ENCODE measurements at regions not wholly inside any gene's neighbourhood (a gene's known extent, or its start where the extent isn't known, plus 50 kb on each side); places are given as distances from the start of the nearest gene placed in this dataset.

- TF ChIP-seq CTCF (tag by site-specific recombination; IDR thresholded peaks at IDR 0.05): no peak
- TF ChIP-seq ZNF398 (tag by site-specific recombination; IDR thresholded peaks at IDR 0.05): no peak
- no peak for TF ChIP-seq ZNF747 (tag by site-specific recombination; IDR thresholded peaks at IDR 0.05)
- no peak for TF ChIP-seq ZNF473 (tag by site-specific recombination; IDR thresholded peaks at IDR 0.05)
- TF ChIP-seq ZNF148 (tag by site-specific recombination; IDR thresholded peaks at IDR 0.05; ENCODE audit: borderline replicate concordance): no peak
- no peak for TF ChIP-seq REST (tag by site-specific recombination; IDR thresholded peaks at IDR 0.05)
Observed at GRCh38 chr2:239805043-239805329, 220.2 kb downstream of the NDUFA10 start.

Data from HEK293 (cell line).